ENCODE measurements at regions not wholly inside any gene's neighbourhood (a gene's known extent, or its start where the extent isn't known, plus 50 kb on each side); places are given as distances from the start of the nearest gene placed in this dataset.

GRCh38 chr5:133838286-133838685 is 130.1 kb downstream of the C5orf15 start:
- in situ Hi-C loops (cut with HindIII; ENCODE audit: low sequenced_read_pairs): no loop called here

GRCh38 chr5:133831491-133832224 is 136.8 kb downstream of the C5orf15 start:
- in situ Hi-C loops (cut with HindIII; ENCODE audit: low sequenced_read_pairs): no loop called here

GRCh38 chr5:133830911-133831310 is 137.5 kb downstream of the C5orf15 start:
- in situ Hi-C loops (cut with HindIII; ENCODE audit: low sequenced_read_pairs): no loop called here

- in situ Hi-C loops (cut with HindIII; ENCODE audit: low sequenced_read_pairs): no loop called here
Observed at GRCh38 chr5:133830281-133830680, 138.1 kb downstream of the C5orf15 start.

- in situ Hi-C loops (cut with HindIII; ENCODE audit: low sequenced_read_pairs): no loop called here
Observed at GRCh38 chr5:133829786-133830185, 138.6 kb downstream of the C5orf15 start.

GRCh38 chr5:133828722-133829121 is 139.7 kb downstream of the C5orf15 start:
- in situ Hi-C loops (cut with HindIII; ENCODE audit: low sequenced_read_pairs): no loop called here

- in situ Hi-C loops (cut with HindIII; ENCODE audit: low sequenced_read_pairs): no loop called here
Observed at GRCh38 chr5:133827830-133828229, 140.6 kb downstream of the C5orf15 start.

- in situ Hi-C loops (cut with HindIII; ENCODE audit: low sequenced_read_pairs): no loop called here
Observed at GRCh38 chr5:133827011-133827410, 141.4 kb downstream of the C5orf15 start.

GRCh38 chr5:133825631-133826289 is 142.7 kb downstream of the C5orf15 start:
- in situ Hi-C loops (cut with HindIII; ENCODE audit: low sequenced_read_pairs): no loop called here

GRCh38 chr5:133824661-133825254 is 143.7 kb downstream of the C5orf15 start:
- in situ Hi-C loops (cut with HindIII; ENCODE audit: low sequenced_read_pairs): no loop called here

GRCh38 chr5:133821889-133822288 is 146.5 kb downstream of the C5orf15 start:
- in situ Hi-C loops (cut with HindIII; ENCODE audit: low sequenced_read_pairs): no loop called here

GRCh38 chr5:133821311-133821741 is 147.1 kb downstream of the C5orf15 start:
- in situ Hi-C loops (cut with HindIII; ENCODE audit: low sequenced_read_pairs): no loop called here

GRCh38 chr5:133820507-133820906 is 147.9 kb downstream of the C5orf15 start:
- in situ Hi-C loops (cut with HindIII; ENCODE audit: low sequenced_read_pairs): no loop called here

GRCh38 chr5:133819977-133820471 is 148.4 kb downstream of the C5orf15 start:
- in situ Hi-C loops (cut with HindIII; ENCODE audit: low sequenced_read_pairs): no loop called here

- in situ Hi-C loops (cut with HindIII; ENCODE audit: low sequenced_read_pairs): no loop called here
Observed at GRCh38 chr5:133818869-133819600, 149.4 kb downstream of the C5orf15 start.

GRCh38 chr5:133818031-133818431 is 150.4 kb downstream of the C5orf15 start:
- in situ Hi-C loops (cut with HindIII; ENCODE audit: low sequenced_read_pairs): no loop called here

GRCh38 chr5:133817456-133817855 is 151.0 kb downstream of the C5orf15 start:
- in situ Hi-C loops (cut with HindIII; ENCODE audit: low sequenced_read_pairs): no loop called here

- in situ Hi-C loops (cut with HindIII; ENCODE audit: low sequenced_read_pairs): no loop called here
Observed at GRCh38 chr5:133816791-133817190, 151.6 kb downstream of the C5orf15 start.

GRCh38 chr5:133814152-133814551 is 154.3 kb downstream of the C5orf15 start:
- in situ Hi-C loops (cut with HindIII; ENCODE audit: low sequenced_read_pairs): no loop called here

- in situ Hi-C loops (cut with HindIII; ENCODE audit: low sequenced_read_pairs): no loop called here
Observed at GRCh38 chr5:133811168-133811567, 157.3 kb downstream of the C5orf15 start.

- in situ Hi-C loops (cut with HindIII; ENCODE audit: low sequenced_read_pairs): no loop called here
Observed at GRCh38 chr5:133809801-133810200, 158.6 kb downstream of the C5orf15 start.
